Neural progenitor cell (in vitro differentiated cells): ENCODE measurements at regions not wholly inside any gene's neighbourhood (a gene's known extent, or its start where the extent isn't known, plus 50 kb on each side); places are given as distances from the start of the nearest gene placed in this dataset.
A peak's percentile ranks its signal among the peaks of the same experiment; 100 is the strongest.
"Not testable (repeated sequence)": the region's sequence is repeated elsewhere in the genome, so short reads cannot be mapped to it uniquely, and the experiment has no call there.

Source experiments
- DNase-seq: peaks from one replicate; pipeline ENCODE4 v3.0.0-alpha.2; 2016; ENCODE audit warnings: low spot score
- H2AFZ ChIP-seq: fragments of 200-600 bp; sonication (generic); replicated peaks from 2 replicates; pipeline ENCODE4 v1.6.1; 2016; ENCODE audit warnings: antibody characterized with exemption
- H3F3A ChIP-seq: fragments of 200-600 bp; sonication (generic); 2 replicates; pipeline ENCODE4 v1.6.1; 2016; ENCODE audit warnings: antibody characterized with exemption, low read depth
- H3K27ac ChIP-seq: fragments of 200-600 bp; sonication (generic); 2 replicates; pipeline ENCODE4 v1.5.1; 2016; ENCODE audit warnings: mild to moderate bottlenecking
- H3K27me3 ChIP-seq: fragments of 200-600 bp; sonication (generic); 2 replicates; pipeline ENCODE4 v1.6.1; 2016; ENCODE audit warnings: mild to moderate bottlenecking, moderate library complexity
- H3K36me3 ChIP-seq: fragments of 200-600 bp; sonication (generic); 2 replicates; pipeline ENCODE4 v1.5.1; 2016
- H3K4me1 ChIP-seq: fragments of 200-600 bp; sonication (generic); 2 replicates; pipeline ENCODE4 v1.6.1; 2016; ENCODE audit warnings: mixed run types
- H3K4me2 ChIP-seq: fragments of 200-600 bp; sonication (generic); 2 replicates; pipeline ENCODE4 v1.6.1; 2016
- H3K4me3 ChIP-seq: fragments of 200-600 bp; sonication (generic); 2 replicates; pipeline ENCODE4 v1.5.1; 2016
- H3K79me2 ChIP-seq: fragments of 200-600 bp; sonication (generic); 2 replicates; pipeline ENCODE4 v1.6.1; 2016; ENCODE audit warnings: low read depth
- H3K9ac ChIP-seq: fragments of 200-600 bp; sonication (generic); 2 replicates; pipeline ENCODE4 v1.6.1; 2016
- H3K9me3 ChIP-seq: fragments of 200-600 bp; sonication (generic); 2 replicates; pipeline ENCODE4 v1.5.1; 2016; ENCODE audit warnings: low read depth
- H4K20me1 ChIP-seq: fragments of 200-600 bp; sonication (generic); 2 replicates; pipeline ENCODE4 v1.6.1; 2016; ENCODE audit warnings: low read depth
- H3K27ac Mint-ChIP-seq: 3 replicates; pipeline ENCODE4 v1.8.0; 2021; ENCODE audit warnings: mixed read lengths
- H3K27me3 Mint-ChIP-seq: 2 replicates; pipeline ENCODE4 v1.8.0; 2022; ENCODE audit warnings: low read depth, mild to moderate bottlenecking, inconsistent platforms, moderate library complexity, mixed read lengths; ENCODE audit not compliant: insufficient read depth
- H3K36me3 Mint-ChIP-seq: 3 replicates; pipeline ENCODE4 v1.8.0; 2021; ENCODE audit warnings: mixed read lengths
- H3K4me1 Mint-ChIP-seq: 3 replicates; pipeline ENCODE4 v1.8.0; 2021; ENCODE audit warnings: mixed read lengths
- H3K4me3 Mint-ChIP-seq: 3 replicates; pipeline ENCODE4 v1.8.0; 2021; ENCODE audit warnings: mild to moderate bottlenecking, moderate library complexity, mixed read lengths
- H3K9me3 Mint-ChIP-seq: 3 replicates; pipeline ENCODE4 v1.8.0; 2020; ENCODE audit warnings: mixed read lengths
- EZH2 ChIP-seq: fragments of 200-600 bp; sonication (generic); IDR thresholded peaks from 2 replicates; pipeline ENCODE4 v1.6.1; 2017; ENCODE audit warnings: antibody characterized with exemption, mild to moderate bottlenecking, moderate library complexity
- EZH2phosphoT487 ChIP-seq: fragments of 200-600 bp; sonication (generic); IDR thresholded peaks from 2 replicates; pipeline ENCODE4 v1.6.1; 2017; ENCODE audit warnings: antibody characterized with exemption
- TF ChIP-seq, protein P1 (sequence below): fragments of 200-600 bp; sonication (generic); IDR thresholded peaks from 2 replicates; pipeline ENCODE4 v1.5.1; 2017; ENCODE audit warnings: antibody characterized with exemption, mild to moderate bottlenecking

DNA sequence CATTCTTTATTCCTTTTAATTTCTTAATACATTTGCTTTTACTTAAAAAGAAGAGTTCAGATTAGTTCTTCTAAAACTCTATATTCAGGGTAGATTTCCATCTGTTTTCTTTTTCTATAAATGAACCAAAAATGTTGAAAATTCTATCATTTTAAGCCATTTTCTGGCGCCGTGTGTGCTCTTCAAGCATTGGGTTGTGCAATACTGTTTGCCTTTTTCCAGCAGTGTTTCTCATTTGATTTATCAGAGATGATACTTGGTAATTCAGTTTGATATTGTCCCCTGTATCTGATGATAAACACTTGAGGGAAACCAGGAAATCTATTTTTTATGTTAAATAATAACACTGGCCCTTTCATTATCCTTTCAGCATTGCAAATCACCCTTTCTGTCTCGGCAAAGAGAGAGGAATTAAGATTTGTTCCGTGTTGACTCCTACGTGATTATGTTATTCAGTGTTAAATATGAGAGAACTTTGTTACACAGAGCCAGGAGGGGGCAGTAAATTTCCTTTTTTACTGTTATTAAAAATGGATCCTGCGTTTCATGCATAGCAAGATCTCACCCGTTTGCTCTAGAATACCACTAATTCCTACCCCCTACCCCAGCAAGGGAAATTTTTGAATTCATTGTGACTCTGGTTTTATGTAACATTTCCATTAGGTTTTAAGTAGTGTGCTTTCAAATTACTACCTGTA, 606.9 kb upstream of the RBFOX1 start:
- no peak overlapping the region for H3K4me3 ChIP-seq
- no peaks in the 10 kb centered on the region for H3F3A ChIP-seq
- no peaks in the 10 kb centered on the region for H3K4me1 Mint-ChIP-seq
- no peaks in the 10 kb centered on the region for H3K36me3 ChIP-seq
- no peak overlapping the region for H3K27ac Mint-ChIP-seq
- H3K9ac ChIP-seq: no peak overlapping the region
- no peaks in the 10 kb centered on the region for H4K20me1 ChIP-seq
- no peak overlapping the region for H3K27ac ChIP-seq
- no peaks in the 10 kb centered on the region for H3K27me3 Mint-ChIP-seq
- H3K79me2 ChIP-seq: no peaks in the 10 kb centered on the region
- H3K36me3 Mint-ChIP-seq: no peaks in the 10 kb centered on the region
- no peak overlapping the region for H2AFZ ChIP-seq
- H3K9me3 Mint-ChIP-seq: no peaks in the 10 kb centered on the region
- H3K4me3 Mint-ChIP-seq: no peak overlapping the region
- peak; percentile 34 for DNase-seq
- no peaks in the 10 kb centered on the region for H3K4me1 ChIP-seq
- peaks cover 20% of the 10 kb centered on the region for H3K27me3 ChIP-seq
- no peaks in the 10 kb centered on the region for H3K9me3 ChIP-seq
- no peak overlapping the region for H3K4me2 ChIP-seq
- no peak for TF ChIP-seq EZH2
- no peak for TF ChIP-seq EZH2phosphoT487
- TF ChIP-seq, protein P1, sequence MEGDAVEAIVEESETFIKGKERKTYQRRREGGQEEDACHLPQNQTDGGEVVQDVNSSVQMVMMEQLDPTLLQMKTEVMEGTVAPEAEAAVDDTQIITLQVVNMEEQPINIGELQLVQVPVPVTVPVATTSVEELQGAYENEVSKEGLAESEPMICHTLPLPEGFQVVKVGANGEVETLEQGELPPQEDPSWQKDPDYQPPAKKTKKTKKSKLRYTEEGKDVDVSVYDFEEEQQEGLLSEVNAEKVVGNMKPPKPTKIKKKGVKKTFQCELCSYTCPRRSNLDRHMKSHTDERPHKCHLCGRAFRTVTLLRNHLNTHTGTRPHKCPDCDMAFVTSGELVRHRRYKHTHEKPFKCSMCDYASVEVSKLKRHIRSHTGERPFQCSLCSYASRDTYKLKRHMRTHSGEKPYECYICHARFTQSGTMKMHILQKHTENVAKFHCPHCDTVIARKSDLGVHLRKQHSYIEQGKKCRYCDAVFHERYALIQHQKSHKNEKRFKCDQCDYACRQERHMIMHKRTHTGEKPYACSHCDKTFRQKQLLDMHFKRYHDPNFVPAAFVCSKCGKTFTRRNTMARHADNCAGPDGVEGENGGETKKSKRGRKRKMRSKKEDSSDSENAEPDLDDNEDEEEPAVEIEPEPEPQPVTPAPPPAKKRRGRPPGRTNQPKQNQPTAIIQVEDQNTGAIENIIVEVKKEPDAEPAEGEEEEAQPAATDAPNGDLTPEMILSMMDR: peak; percentile 53

DNA sequence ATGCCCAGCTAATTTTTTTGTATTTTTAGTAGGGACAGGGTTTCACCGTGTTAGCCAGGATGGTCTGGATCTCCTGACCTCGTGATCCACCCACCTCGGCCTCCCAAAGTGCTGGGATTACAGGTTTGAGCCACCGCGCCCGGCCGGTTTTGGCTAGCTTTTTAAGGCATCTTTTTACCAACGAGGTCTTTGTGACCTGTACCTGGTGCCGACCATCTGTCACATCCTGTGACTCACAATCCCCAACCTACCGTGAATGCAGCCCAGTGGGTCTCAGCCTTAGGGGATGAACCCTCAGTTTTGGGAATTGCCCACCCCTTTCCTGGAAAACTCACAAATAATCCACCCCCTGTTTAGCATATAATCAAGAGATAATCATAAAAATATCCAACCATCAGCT, 607.4 kb upstream of the RBFOX1 start:
- H3K27me3 ChIP-seq: peaks cover 20% of the 10 kb centered on the region
- not testable (repeated sequence) for H3K9me3 ChIP-seq, H2AFZ ChIP-seq, H4K20me1 ChIP-seq, H3K79me2 ChIP-seq, H3K4me3 Mint-ChIP-seq, H3K4me2 ChIP-seq, H3K4me3 ChIP-seq, H3K36me3 Mint-ChIP-seq, H3K27ac Mint-ChIP-seq, H3K9me3 Mint-ChIP-seq, H3K27me3 Mint-ChIP-seq, H3K4me1 ChIP-seq, H3K9ac ChIP-seq, H3K4me1 Mint-ChIP-seq, H3K36me3 ChIP-seq, DNase-seq, H3F3A ChIP-seq, H3K27ac ChIP-seq

DNA sequence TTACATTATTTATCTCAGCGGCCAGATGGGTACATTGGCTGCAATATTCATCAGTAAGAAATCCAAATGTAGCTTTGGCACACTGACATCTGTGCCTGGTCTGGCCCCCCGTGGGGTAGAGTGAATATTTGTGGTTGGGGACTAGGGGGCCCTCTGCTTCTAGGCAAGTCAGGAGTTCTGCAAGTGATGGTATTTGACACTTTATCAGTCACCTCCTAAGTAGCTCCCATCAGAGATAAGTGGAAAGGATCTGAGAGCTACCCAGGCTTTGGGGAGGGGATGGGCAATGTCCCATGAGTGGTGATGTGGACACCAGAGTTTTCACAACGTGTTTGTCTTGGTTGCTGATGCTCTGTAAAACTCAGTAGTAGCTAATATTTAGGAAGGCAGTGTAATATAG, 609.9 kb upstream of the RBFOX1 start:
- no peaks in the 10 kb centered on the region for H3K9me3 Mint-ChIP-seq
- no peaks in the 10 kb centered on the region for H3K4me1 Mint-ChIP-seq
- no peaks in the 10 kb centered on the region for H3K36me3 Mint-ChIP-seq

DNA sequence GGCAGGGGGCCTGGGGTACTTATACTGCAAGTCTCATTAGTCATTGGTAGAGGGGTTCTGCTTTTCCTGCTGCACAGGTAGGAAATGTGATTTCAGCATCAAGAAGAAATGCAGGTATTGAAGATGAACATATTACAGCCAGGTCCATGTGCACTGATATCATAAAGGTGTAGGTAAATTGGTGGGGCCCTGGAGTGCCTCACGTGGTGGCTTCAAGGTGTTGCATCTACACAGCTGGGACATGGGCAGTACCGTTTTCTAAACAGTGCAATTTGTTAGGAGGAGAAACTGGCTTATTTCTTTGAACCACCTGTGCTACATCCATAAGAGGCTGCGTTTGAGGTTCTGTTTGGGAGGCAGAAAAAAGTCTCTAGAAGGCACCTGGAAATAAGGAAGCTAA, 618.1 kb upstream of the RBFOX1 start:
- H3K36me3 Mint-ChIP-seq: no peaks in the 10 kb centered on the region

More for the DNA sequence above, 609.9 kb upstream of the RBFOX1 start:
- Histone ChIP-seq H3K4me1 (no peaks in the 10 kb centered on the region), H3K4me2 (no peak overlapping the region), H3K9ac (no peak overlapping the region), H3K27ac (no peak overlapping the region), H2AFZ (no peak overlapping the region), H3K4me3 (no peak overlapping the region), H3K27me3 (peaks cover 5% of the 10 kb centered on the region), H3F3A (no peaks in the 10 kb centered on the region), H4K20me1 (no peaks in the 10 kb centered on the region), H3K36me3 (no peaks in the 10 kb centered on the region), H3K79me2 (no peaks in the 10 kb centered on the region), H3K9me3 (no peaks in the 10 kb centered on the region)
- H3K4me3 Mint-ChIP-seq: no peak overlapping the region
- no peaks in the 10 kb centered on the region for H3K27me3 Mint-ChIP-seq
- no peak for TF ChIP-seq EZH2
- no peak for TF ChIP-seq EZH2phosphoT487
- TF ChIP-seq, protein P1: no peak
- H3K27ac Mint-ChIP-seq: no peak overlapping the region
- no peak for DNase-seq

More for the DNA sequence above, 618.1 kb upstream of the RBFOX1 start:
- Histone ChIP-seq H3F3A (no peaks in the 10 kb centered on the region), H3K79me2 (no peaks in the 10 kb centered on the region), H3K4me3 (no peak overlapping the region), H3K9ac (no peak overlapping the region), H3K4me2 (no peak overlapping the region), H3K9me3 (no peaks in the 10 kb centered on the region), H3K27ac (no peak overlapping the region), H3K27me3 (no peaks in the 10 kb centered on the region), H3K36me3 (no peaks in the 10 kb centered on the region), H3K4me1 (no peaks in the 10 kb centered on the region), H2AFZ (no peak overlapping the region), H4K20me1 (no peaks in the 10 kb centered on the region)
- Mint-ChIP-seq H3K9me3 (peaks cover 2% of the 10 kb centered on the region), H3K4me3 (no peak overlapping the region), H3K4me1 (no peaks in the 10 kb centered on the region), H3K27me3 (peaks cover 4% of the 10 kb centered on the region), H3K27ac (no peak overlapping the region)
- DNase-seq: no peak
- TF ChIP-seq, protein P1: no peak
- no peak for TF ChIP-seq EZH2
- TF ChIP-seq EZH2phosphoT487: no peak
